GM18498 (cell line): ENCODE measurements at regions not wholly inside any gene's neighbourhood (a gene's known extent, or its start where the extent isn't known, plus 50 kb on each side); places are given as distances from the start of the nearest gene placed in this dataset.

Source experiments
- ATAC-seq: cut with Tn5 transposase; IDR thresholded peaks from one replicate; pipeline ENCODE4 v1.9.1; 2021; ENCODE audit warnings: mild to moderate bottlenecking, moderate library complexity; ENCODE audit not compliant: unreplicated experiment

- ATAC-seq, result no peak
Observed at GRCh38 chr20:10770753-10771152, 97.0 kb upstream of the JAG1 start.

DNA sequence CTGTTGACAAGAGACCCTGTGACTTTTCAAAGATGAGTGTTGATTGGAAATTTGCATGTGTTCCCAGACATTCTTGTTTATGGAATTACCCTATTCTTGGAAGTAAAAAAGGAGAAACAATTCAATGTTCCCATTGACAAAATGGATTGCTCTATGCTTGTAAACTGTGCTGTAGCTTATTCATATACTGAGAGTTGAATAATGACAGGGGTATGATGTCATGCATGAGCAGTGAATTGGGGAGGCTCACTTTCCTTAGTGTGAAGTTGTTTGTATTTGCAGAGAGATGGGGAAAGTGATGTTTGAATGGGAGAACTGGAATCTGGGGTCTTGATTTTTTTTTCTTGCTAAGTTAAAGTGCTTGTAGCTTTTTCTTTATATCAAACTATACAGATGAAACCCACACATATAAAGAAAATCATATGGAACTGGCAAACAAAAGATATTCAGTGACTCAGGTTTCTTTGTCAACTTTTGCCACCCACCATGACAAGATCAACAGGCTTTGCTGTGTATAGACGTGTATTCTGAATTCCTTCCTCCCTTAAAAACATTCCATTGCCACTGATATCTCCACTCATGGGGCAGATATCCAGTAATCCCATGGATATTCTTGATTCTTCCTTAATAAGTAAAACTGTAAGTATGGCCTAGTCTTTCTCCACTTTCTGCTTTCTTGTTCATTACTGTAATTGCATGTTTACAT is 97.8 kb upstream of the JAG1 start:
- no peak for ATAC-seq

DNA sequence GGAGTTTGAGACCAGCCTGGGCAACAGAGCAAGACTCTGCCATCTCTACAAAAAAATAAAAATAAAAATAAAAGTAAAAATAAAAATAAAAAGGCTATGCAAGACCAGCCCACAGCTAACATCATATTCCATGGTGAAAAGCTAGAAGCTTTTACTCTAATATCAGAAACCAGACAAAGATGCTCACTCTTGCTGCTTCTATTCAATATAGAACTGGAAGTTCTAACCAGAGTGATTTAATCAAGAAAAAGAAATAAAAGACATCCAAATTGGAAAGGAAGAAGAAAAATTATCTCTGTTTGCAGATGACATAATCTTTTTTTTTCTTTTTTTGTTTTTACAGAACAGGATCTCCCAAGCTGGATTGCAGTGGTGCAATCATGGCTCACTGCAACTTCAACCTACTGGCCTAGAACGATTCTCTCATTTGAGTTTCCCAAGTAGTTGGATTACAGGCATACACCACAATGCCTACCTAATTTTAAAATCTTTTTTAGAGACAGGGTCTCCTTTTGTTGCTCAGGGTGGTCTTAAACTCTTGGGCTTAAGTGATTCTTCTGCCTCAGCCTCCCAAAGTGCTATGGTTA is 100.7 kb upstream of the JAG1 start:
- ATAC-seq, result no peak

DNA sequence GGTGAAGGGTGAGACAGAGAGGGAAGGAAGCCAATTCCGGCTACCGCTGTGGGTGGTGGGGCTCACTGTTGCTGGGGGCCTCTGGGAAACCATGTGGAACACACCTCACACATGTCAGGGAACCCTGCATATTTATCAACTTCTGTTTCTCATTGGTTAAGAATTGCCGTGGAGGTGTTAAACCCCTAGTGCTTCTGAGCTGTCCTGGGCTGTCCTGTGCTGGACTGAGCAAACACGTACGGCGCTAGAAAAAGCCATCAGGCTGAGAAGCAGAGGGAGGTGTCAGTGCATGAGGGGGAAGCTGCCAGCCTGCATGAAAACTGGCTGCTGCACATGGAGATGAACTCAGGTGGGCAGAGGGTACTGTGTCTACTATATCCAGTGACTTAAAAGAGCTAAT is 103.9 kb upstream of the JAG1 start:
- ATAC-seq, result no peak

DNA sequence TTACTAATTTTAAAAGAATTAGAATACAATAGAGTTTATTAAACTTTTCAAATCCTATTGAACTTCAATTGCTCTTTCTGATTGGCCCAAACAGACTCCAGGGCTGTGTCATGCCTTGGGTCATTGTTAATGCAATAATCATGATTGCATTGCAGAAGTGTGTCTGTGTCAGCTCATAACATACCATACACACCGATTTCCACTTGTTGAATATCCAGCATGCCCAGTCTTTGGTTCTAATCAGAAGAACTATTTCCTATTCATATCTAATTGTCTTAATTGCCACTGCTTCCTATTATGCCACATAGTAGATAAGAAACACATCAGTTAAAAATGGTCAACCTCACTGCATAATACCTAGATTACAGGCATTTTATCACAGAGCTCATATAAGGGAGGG is 106.1 kb upstream of the JAG1 start:
- ATAC-seq, result no peak

DNA sequence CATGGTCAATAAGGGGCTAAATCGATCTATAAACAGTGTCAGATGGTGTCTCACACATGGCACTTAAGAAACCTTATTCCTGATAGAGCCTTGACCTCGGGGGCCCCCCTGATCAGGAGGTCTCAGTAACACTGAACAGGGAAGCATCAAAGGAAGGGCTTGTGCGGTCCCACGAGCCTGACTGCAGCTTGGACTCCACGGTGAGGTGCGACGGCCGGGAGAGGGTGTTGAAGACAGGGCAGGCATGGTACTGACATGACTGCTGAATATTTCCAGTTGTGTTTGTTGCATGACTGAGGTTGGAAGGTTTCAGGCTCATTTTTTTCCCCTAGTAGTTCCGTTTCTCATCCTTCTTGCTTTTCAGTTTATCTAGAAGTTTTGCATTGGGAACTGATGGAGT is 107.1 kb upstream of the JAG1 start:
- no peak for ATAC-seq

GRCh38 chr20:10781526-10781925 is 107.7 kb upstream of the JAG1 start:
- ATAC-seq, result no peak

DNA sequence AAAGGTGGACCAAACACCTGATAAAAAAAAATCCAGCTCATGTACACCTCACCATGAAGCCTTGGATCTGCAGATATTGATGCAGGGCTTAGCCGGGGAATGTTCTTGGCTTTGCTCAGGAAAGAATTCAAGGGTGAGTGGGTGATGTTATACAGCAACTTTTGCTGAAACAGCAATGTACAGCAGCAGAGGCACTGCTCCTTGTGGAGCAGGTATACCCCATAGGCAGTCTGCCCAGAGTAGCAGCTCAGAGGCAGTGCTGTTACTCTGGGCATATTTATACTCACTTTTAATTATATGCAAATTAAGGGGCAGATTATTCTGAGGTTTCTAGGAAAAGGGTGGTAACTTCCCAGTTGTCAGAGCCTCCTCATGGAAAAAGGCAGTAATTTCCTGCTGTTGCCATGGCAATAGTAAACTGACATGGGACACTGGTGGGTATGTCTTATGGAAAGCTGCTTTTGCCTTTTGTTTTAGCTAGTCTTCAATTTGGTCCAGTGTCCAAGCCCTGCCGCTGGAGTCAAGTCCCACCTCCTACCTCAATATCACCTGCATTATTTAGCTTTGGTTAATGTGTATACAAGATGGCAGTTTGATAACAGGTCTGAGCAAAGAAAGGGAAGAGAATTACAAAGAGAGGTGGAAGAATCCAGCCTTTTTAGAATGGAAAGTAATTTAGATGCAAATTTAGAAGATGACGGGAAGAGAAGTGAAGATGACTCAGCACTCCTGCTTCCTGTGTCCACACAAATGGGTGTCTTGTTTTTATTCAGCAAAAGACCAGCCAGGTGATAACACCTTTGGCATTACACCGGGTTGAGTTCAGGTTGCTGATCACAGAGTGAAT is 110.1 kb upstream of the JAG1 start:
- no peak for ATAC-seq

DNA sequence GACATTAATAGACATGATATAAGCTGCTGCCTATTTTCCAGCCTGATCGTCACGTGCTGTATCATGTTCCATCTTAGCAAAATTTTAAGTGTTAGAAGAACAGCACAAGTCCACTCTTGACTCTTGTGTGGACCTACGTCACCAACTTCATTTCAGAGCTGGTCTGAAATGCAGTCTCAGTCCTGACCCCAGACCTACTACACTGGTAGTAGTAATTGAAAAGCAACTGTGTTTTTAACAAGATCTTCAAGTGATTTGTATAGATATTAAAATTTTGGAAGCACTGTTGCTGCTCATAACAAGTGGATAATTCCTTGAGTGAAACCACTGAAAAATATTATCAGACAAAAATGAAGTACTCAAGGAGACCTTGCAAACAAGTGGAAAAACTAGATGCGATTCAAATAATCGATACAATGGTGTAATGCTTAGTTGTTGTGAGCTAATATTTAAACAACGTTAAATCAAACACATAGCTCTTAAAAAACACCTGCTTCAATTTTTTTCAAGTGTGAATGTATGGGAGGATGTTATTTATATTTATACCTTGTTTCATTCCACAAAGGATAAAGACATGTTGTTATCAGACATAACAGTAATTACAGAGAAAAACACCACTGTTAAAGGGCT is 110.9 kb upstream of the JAG1 start:
- no peak for ATAC-seq

- no peak for ATAC-seq
Observed at GRCh38 chr20:10786678-10787077, 112.9 kb upstream of the JAG1 start.

- no peak for ATAC-seq
Observed at GRCh38 chr20:10788055-10788454, 114.3 kb upstream of the JAG1 start.

- ATAC-seq, result no peak
Observed at GRCh38 chr20:10788877-10789276, 115.1 kb upstream of the JAG1 start.

DNA sequence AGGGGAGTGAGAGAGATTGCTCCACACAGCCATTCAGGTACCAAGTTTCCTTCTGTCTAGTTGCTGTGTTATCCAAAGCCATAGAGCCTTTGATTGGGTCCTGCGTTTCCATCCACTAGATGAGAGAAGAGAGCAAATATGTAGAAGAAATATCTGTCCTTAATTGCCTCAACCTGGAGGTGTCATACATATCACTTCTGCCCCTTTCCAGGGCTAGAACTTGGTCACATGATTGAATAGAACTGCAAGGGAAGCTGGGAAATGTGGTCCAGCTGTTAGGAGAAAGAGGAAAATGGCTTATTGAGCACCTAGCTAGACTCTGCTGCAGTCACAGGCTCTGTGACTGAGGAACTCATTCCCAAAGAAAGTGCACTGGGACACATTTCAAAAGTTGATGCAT is 115.6 kb upstream of the JAG1 start:
- ATAC-seq, result no peak

DNA sequence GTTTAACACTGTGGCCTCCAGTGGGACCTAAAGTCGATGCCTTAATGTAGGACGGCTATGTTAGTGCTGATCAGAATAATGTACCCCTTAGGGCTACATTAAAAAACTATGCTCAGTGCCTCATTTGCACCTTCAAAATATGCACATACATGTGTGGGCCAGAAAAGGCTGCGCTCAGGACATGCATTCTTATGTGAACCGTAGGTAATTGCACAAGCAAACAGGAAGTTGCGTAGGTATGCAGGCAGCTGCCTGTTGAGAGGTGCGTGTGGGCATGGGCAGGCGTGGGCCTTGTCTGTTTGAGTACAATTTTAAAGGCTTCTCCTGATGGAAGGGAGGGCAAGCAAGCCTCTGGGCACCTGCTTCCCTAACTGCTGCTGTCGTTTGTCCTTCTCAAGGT is 116.2 kb upstream of the JAG1 start:
- ATAC-seq, result no peak

- ATAC-seq, result no peak
Observed at GRCh38 chr20:10792291-10792690, 118.5 kb upstream of the JAG1 start.

GRCh38 chr20:10793766-10794165 is 120.0 kb upstream of the JAG1 start:
- no peak for ATAC-seq

DNA sequence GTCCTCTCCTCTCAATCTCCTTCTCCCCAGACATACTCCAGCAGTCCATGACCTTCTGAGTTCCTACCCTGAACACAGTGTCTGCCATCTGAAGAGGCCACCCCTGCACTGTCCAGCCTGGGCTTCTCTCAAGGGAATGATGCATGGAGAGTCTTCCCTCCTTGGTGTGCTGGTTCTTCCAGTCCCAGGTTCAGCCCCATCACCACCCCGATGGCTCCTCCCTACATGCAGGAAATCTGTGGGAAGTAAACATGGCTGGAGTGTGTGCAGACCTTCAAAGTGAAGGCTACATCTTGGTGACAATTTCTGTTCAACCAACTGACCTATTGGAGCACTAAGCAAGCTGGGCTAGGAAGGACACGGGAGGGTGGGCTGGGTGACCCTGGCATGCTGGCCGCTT is 121.0 kb upstream of the JAG1 start:
- no peak for ATAC-seq

DNA sequence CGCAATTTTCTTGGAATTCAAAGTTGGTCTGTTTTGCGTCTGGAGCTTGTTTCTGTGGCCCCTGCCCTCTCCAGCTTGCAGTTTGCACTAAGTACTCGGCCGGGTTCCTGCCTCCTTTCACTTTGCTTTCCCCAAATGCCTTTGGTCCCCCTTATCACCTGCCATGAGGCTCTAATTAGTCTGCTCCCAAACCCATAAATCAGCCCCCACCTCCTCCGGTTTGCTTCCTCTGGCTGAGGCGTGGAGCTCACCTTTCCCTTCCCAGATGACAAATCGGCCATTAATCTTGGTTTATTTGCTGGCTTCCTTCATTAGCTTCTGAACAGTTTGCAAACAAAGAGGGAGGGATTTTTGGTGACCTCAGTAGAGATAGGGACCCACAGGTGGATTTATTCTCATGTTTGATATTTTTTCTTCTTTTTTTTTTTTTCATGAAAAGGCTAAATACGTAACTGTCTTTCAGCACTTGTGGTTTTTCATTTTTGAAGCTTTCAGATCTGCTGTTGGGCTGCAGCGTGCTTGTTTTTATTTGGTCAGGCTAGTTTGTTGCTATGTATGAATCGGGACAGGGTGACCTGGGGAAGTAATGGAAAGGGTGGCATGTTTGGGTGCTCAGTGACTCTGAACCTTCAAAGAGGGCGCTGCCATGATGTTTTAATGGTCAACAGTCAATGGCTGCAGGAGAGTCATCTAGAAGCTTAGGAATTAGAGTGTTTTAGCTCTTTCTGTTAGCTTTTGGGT is 121.7 kb upstream of the JAG1 start:
- ATAC-seq, result no peak

DNA sequence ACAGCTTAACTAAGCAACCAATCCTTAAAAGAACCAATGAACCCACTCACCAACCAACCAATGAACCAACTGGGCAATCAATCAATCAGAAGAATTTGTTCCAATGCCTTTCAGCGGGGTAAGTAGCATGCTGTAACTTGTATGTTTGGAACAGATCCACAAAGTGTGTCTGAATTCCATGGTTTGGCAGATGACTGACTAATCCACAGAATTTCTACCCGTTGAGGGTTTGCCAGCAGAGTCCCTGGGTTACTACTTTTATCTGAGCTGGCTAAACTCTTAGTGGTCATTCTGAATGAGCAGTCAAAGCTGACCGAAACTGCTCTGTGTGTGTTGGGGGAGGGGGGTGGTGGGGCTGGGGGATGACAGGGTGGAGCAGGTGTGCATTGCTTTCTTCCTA is 125.0 kb upstream of the JAG1 start:
- ATAC-seq, result no peak

- no peak for ATAC-seq
Observed at GRCh38 chr20:10799735-10800134, 125.9 kb upstream of the JAG1 start.

DNA sequence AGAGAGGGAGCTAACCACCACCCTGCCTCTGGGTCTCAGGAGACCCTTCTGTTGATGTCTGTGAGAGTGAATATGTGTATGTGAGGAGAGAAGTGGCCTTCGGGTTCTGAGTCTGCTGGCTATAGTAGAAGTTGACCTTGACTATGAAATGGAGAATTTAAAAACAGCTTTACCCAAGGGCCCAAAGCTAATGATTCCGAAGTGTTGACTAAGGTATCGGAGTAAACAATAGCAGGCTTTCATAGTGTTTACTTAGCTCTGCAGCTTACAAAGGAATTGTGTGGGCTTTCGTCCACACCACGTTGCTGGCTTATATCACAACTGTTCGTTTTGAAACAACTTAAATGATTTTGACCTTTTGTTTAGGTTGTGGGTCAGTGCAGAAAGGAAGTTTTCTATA is 126.5 kb upstream of the JAG1 start:
- ATAC-seq, result no peak
